Ramos (cell line): ENCODE measurements at regions not wholly inside any gene's neighbourhood (a gene's known extent, or its start where the extent isn't known, plus 50 kb on each side); places are given as distances from the start of the nearest gene placed in this dataset.

Source experiments
- in situ Hi-C: fragments of 300-500 bp; cut with MboI; formaldehyde crosslinking; loops from one replicate; pipeline ENCODE4 v1.14.3; 2022; ENCODE audit warnings: low sequenced_read_pairs; ENCODE audit not compliant: unreplicated experiment

- in situ Hi-C loops = no loop called here
These were observed 168.2 kb upstream of the GPR149 start for GRCh38 chr3:154598166-154598565.

- in situ Hi-C loops = no loop called here
These were observed 160.8 kb upstream of the GPR149 start for GRCh38 chr3:154590675-154591384.

- in situ Hi-C loops = no loop called here
These were observed 158.8 kb upstream of the GPR149 start for GRCh38 chr3:154588831-154589230.

GRCh38 chr3:154584974-154585373, 155.0 kb upstream of the GPR149 start:
- in situ Hi-C loops = no loop called here

GRCh38 chr3:154584041-154584440, 154.1 kb upstream of the GPR149 start:
- in situ Hi-C loops = no loop called here

- in situ Hi-C loops = no loop called here
These were observed 153.2 kb upstream of the GPR149 start for GRCh38 chr3:154583086-154583634.

- in situ Hi-C loops = no loop called here
These were observed 152.5 kb upstream of the GPR149 start for GRCh38 chr3:154582501-154582900.

- in situ Hi-C loops = no loop called here
These were observed 141.7 kb upstream of the GPR149 start for GRCh38 chr3:154571553-154572226.

GRCh38 chr3:154568064-154568463, 138.1 kb upstream of the GPR149 start:
- in situ Hi-C loops = no loop called here

GRCh38 chr3:154559623-154560022, 129.6 kb upstream of the GPR149 start:
- in situ Hi-C loops = no loop called here

GRCh38 chr3:154552338-154552737, 122.3 kb upstream of the GPR149 start:
- in situ Hi-C loops = no loop called here

- in situ Hi-C loops = no loop called here
These were observed 119.4 kb upstream of the GPR149 start for GRCh38 chr3:154549391-154549790.

- in situ Hi-C loops = no loop called here
These were observed 118.4 kb upstream of the GPR149 start for GRCh38 chr3:154548341-154548740.

- in situ Hi-C loops = no loop called here
These were observed 112.8 kb upstream of the GPR149 start for GRCh38 chr3:154542837-154543236.

- in situ Hi-C loops = no loop called here
These were observed 111.1 kb upstream of the GPR149 start for GRCh38 chr3:154540950-154541604.

- in situ Hi-C loops = no loop called here
These were observed 108.8 kb upstream of the GPR149 start for GRCh38 chr3:154538566-154539360.

- in situ Hi-C loops = no loop called here
These were observed 106.8 kb upstream of the GPR149 start for GRCh38 chr3:154536751-154537150.

- in situ Hi-C loops = no loop called here
These were observed 92.1 kb upstream of the GPR149 start for GRCh38 chr3:154522036-154522602.

GRCh38 chr3:154517404-154517803, 87.4 kb upstream of the GPR149 start:
- in situ Hi-C loops = no loop called here

GRCh38 chr3:154515921-154516320, 85.9 kb upstream of the GPR149 start:
- in situ Hi-C loops = no loop called here
